ENCODE measurements at regions not wholly inside any gene's neighbourhood (a gene's known extent, or its start where the extent isn't known, plus 50 kb on each side); places are given as distances from the start of the nearest gene placed in this dataset.

DNA sequence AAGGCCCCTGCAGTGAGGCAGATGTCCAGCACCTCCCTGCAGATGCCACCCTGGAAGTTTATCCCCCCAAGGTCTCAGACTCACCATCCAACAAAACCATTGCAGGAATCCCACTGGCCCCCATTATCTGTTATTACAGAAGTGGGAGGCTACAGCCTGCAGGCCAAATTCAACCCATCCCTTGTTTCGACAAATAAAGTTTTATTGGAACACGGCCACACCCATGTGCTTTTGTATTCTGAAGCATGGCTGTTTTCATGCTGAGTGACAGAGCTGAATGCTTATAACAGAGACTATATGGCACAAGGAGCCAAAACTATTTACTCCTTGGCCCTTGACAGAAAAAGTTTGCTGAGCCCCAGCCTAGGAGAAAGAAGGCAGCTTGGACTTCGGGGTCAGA is 428.8 kb downstream of the CDK5RAP2 start:
- DNase-seq (ENCODE audit: low read depth, low spot score), result no peak
- no peak overlapping the region for H3K27ac ChIP-seq

DNA sequence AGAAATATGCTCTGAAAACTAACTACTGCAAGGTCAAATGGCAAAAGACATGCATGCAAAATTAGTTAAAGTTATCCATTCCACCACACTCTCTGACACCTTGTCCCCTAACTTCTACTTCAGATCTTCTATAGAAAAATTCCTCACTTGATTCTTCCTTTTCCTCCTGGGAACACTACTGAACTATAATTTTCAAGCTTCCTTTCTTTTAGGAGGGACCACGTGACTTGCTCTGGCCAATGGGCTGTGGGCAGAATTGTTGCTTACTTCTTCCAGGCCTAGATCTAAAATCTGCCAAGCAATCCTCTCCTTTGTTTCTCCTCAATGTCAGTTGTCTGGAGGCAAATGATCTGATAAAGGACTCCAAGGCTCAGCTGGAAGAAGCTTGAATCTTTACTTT is 441.0 kb downstream of the CDK5RAP2 start:
- no peak for DNase-seq (ENCODE audit: low read depth, low spot score)
- H3K27ac ChIP-seq, result no peak overlapping the region

DNA sequence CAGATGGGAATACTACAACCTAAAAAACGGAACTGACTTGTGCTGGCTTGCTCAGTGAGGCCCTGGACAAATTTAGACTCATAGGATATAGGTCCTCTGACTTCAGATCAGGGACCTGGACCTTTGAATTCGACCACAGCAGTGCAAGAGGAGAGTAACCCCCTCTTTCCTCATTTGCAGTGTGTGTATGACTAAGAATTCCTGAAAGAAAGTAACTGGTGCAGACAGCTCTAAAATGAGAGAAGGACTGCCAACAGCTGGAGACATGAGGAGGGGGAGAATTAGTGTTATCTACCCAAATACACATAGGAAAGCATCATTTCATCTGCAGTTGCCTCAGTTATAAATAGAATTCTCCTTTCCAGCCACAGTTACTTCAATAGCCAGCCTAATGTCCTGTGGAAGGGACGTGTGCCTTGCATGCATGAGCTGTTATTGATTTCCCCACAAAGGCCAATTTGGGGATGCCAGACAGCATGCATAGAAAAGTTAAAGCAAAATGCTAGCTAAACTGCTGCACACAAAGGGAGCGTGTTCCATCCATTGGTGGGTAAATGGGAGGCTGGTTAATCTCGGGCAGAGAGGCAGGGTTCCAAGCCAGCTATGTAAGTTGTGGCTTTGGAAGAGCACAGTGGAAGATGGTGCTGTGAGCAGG is 442.7 kb downstream of the CDK5RAP2 start:
- DNase-seq (ENCODE audit: low read depth, low spot score), result no peak
- H3K27ac ChIP-seq, result no peak overlapping the region

DNA sequence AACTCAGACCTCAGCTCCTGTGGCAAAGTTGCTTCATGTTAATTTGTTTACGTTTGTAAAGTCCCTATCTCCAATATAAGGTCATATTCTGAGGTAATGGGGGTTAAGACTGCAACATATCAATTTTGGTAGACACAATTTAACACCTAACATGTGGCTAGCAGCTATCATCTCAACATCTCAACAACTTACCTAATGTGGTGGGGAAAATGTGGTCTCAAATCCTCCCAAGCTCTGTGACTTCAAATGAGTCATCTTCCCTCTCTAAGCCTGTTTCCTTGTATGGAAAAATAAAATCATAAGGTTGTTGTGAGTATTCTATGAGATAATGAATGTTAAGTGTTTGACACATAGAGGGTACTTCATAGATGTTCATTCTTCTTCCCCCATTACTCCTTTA is 443.3 kb downstream of the CDK5RAP2 start:
- DNase-seq (ENCODE audit: low read depth, low spot score), result no peak
- H3K27ac ChIP-seq, result no peak overlapping the region

DNA sequence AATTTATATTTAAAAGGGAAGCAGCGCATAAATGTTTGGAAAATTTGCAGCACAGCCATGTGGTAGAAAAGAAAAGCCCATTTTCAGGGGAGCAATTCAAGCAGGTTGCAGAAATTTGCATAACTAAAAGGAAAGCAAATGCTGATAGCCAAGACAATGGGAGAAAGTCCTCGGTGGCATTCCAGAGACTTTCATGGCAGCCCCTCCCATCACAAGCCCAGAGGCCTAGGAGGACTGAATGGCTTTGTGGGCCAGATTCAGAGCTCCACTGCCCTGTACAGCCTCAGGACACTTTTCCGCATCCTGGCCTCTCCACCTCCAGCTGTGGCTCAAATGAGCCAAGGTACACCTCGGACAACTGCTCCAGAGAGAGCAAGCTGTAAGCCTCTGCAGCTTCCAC is 462.9 kb downstream of the CDK5RAP2 start:
- no peak overlapping the region for H3K27ac ChIP-seq
- DNase-seq (ENCODE audit: low read depth, low spot score), result no peak

DNA sequence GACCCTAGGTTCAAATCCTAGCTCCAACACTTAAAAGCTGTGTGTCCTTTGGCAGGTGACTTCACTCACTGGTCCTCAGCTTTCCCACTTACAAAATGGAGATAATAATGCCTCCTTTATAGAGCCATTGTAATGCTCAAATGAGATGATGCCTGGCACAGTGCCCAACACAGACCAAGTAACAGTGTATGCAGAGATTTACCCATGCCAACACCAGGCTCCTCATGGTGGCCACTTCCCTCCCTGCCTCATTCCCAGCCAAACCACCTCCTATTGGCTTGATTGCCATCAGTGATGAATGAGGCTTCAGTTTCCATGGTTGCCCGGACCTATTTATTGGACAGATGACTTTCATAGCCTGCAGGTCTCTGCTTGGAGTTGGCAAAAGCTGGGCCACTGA is 469.4 kb downstream of the CDK5RAP2 start:
- H3K27ac ChIP-seq, result no peak overlapping the region

DNA sequence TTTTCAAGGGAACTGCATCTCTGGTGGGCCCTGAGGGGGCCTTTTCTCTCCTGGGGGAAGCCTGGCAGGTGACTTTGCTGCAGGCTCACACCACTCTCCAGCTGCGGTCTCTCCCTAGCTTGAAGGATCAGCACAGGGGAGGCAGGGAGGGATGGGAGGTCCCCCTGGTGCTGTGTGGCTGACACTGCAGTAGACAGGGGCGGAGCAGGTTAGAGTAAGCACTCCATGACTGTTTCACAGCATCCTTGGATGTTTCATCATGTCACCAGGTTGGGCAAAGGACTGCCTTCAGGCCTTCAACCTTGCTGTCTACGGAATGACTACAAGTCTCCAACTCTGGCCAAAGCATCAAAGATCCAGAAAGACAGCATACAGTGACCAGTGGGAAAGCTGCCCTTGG is 470.7 kb downstream of the CDK5RAP2 start:
- H3K27ac ChIP-seq, result no peak overlapping the region
- DNase-seq (ENCODE audit: low read depth, low spot score), result no peak

More for the DNA sequence above, 469.4 kb downstream of the CDK5RAP2 start:
- DNase-seq (ENCODE audit: low read depth, low spot score), result no peak

DNA sequence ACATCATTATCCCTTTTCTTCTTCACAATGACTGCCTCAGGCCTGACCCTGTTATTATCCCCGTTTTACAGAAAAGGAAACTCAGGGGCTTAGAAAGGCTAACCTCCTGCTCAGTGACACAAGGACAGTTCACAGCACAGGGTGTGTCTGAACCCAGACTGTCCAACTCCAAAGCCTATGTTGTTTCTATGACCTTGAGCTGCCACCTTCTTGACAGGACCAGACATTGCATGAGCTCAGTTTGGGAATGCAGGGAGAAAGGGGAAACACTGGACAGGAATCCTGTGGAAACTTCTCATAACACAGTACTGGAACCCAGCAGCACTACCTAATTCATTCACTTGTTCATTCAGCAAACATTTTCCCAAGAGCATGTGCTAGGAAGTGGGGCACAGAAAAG is 472.8 kb downstream of the CDK5RAP2 start:
- H3K27ac ChIP-seq, result no peak overlapping the region
- DNase-seq (ENCODE audit: low read depth, low spot score), result no peak

DNA sequence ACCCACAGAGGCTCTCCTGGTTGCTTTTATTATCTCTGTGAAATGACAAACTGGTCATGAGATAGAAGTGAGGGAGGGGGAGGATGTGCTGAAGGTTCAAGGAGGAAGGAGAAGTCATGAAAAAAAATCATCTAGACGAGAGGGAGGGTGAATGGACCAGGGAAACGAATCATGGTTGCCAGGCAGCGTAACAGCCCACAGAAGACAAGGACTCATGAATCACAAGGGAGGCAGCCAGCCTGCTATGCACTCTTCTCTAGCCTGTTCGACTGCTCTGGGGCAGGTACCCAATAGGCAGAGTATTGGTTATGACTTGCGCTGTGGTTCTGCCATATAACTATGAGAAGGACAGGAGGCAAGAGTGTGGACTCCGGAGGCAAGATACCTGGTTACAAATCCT is 475.2 kb downstream of the CDK5RAP2 start:
- no peak overlapping the region for H3K27ac ChIP-seq
- no peak for DNase-seq (ENCODE audit: low read depth, low spot score)

DNA sequence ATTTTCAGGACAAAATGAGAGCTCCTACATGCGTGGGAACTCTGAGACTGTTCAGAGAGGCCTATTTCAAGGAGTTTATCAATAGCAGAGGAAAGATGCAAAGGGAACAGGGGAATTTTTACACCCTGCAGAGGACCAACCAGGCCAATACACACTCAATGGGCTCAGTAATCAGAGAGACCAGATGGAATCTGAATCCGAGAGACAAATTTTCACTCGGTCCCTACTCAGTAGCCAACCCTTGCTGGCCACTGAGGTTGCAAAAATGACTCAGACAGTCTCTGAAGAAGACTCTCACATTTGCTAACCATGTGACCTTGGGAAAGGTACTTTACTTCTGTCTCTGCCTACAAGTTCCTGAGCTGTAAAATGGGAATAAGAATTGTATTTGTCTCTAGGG is 479.4 kb downstream of the CDK5RAP2 start:
- no peak for DNase-seq (ENCODE audit: low read depth, low spot score)
- no peak overlapping the region for H3K27ac ChIP-seq

DNA sequence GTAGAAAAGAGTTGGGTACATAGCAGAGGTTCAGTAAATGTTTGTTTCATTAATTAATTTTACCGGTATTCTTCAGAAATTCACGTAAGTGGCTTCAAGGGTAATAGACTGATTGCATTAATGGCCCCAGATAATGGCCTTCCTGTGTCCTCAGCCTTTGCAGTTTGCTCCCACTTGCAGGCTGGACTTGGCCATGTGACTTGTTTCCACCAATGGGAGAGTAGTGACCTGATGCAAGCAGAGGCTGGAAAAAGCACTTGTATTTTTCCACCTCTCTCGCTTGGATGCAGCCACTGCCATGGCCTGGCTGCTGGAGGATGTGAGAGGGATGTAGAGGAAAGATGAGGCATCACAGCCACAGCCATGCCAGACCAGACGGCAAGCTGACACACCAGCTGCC is 480.9 kb downstream of the CDK5RAP2 start:
- no peak overlapping the region for H3K27ac ChIP-seq
- no peak for DNase-seq (ENCODE audit: low read depth, low spot score)

DNA sequence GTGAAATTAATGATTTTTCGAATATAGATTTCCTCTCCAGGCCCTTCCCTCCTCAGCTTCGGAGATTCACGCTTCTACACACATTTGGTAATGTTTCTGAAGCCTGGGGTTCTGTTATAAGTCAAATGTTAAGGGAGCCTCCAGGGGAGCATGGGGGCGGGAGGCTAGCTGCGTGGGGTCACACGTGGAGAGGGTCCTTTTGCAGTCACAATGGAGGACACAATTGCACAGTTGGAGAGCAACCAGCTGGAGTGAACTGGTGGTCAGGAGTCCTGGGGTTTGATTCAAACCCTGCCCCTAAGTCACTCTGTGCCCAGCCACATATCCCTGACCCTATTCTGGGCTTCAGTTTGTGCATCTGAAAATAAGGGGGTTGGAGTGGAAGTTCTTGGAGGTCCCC is 481.4 kb downstream of the CDK5RAP2 start:
- no peak for DNase-seq (ENCODE audit: low read depth, low spot score)
- H3K27ac ChIP-seq, result no peak overlapping the region

DNA sequence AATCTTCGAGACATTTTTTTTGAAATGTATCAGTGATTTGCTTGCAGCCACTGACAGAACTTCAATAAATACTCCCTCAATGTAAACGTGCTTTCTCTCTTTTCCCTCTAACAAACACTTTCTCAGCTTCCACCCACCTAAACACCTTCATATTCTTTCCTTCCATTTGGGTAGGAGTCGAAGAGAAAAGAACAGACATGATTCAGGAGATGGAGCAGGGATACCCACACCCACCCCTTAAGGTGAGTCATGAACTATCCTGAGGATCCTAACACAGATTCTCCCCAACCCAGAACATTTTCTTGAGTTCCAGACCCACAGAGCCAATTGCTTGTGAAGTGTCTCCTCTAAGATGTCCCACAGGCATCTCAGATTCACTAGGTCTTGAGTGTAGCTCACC is 488.8 kb downstream of the CDK5RAP2 start:
- no peak for DNase-seq (ENCODE audit: low read depth, low spot score)

DNA sequence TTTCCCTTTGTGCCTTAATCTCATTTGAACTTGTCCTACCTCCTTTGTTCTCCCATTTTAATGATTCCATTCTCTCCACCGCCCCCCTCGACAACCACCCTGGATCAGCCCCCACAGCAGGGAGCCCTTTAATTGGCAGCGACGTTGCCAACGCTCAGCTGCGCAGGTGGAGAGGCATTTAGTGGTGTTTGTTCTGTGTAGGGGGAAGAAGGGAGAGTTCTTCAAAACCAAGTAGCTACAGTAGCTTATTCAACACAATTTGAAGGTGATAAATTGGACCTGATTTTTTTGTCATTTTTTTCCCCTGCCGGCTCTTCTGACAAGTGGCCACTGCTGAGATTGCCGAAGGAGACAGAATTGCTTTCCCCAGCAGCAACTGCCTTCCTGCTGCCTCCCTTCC is 499.1 kb downstream of the CDK5RAP2 start:
- no peak for DNase-seq (ENCODE audit: low read depth, low spot score)

More for the DNA sequence above, 488.8 kb downstream of the CDK5RAP2 start:
- no peak overlapping the region for H3K27ac ChIP-seq

DNA sequence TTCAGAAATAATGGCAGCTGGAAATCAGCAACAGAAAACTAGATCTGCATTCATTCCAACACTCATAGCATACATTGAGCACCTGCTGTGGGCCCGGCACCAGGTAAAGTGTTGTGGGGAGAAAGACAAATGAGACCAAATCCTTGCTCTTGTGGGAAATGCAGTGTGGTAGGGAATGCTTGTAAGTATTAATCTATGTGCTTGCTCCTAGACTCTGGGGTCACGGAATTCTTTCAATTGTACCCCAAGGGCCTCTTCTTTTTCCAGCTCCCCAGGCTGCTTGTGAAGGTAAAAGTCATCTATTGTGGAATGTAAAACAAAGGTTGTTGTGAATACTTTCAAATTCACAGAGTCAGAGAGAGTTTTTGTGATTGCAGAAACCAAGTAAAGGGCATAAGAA is 501.9 kb downstream of the CDK5RAP2 start:
- no peak overlapping the region for H3K27ac ChIP-seq
- DNase-seq (ENCODE audit: low read depth, low spot score), result no peak

More for the DNA sequence above, 499.1 kb downstream of the CDK5RAP2 start:
- H3K27ac ChIP-seq, result no peak overlapping the region

DNA sequence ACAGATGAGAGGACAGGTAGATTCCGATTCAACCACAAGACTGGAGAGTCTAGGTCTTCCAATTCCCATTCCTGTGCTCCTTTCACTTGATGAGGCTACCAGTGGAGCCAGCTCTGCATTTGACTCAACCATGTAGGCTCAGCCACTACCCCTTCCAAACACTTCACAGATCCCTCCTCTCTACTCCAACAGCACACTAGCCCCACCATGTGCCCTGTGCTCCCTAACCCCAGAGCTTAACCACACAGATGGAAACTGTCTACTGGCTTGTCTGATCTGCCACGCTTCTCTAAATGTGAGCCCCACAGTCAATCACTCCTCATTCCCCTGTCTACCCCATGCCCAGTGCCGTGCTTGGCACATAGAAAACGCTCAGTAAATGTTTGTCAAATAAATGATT is 508.2 kb downstream of the CDK5RAP2 start:
- DNase-seq (ENCODE audit: low read depth, low spot score), result no peak
- H3K27ac ChIP-seq, result no peak overlapping the region

DNA sequence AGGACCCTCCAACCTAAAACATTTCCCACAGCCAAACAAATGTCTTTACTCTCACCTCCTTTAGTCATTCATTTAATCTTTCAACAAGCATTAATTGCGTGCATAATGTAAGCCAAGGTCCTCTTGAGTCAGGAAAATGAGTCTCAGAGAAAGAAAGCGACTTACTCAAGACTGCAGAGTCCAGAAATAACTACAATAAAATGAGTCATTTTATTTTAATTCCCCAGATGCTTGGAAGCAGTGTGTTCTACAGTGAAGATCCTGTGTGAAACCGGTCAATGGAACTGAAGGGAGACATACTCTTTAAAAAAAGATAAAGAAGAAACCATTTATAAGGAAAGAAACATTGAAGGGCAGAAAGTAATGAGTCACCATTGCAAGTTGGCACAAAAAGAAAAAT is 513.7 kb downstream of the CDK5RAP2 start:
- H3K27ac ChIP-seq, result no peak overlapping the region

DNA sequence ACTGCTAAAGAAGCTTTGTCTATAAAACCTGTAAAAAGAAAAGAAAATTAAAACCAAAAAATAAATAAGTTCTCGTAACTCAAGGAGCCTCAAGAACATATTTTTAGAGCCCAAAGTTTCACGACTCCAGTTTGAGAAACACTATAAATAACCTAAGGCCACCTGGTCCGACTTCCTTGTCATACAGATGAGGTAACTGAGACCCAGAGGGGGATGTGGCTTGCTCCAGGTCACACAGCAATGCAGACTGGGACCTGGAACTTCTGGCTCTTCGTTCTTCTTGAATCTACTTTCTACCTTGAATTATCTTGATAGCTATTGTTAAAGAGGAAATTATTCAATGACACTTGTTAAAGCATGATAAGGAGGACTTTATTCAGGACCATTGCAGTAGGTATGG is 514.8 kb downstream of the CDK5RAP2 start:
- H3K27ac ChIP-seq, result no peak overlapping the region
- DNase-seq (ENCODE audit: low read depth, low spot score), result no peak

More for the DNA sequence above, 513.7 kb downstream of the CDK5RAP2 start:
- no peak for DNase-seq (ENCODE audit: low read depth, low spot score)

DNA sequence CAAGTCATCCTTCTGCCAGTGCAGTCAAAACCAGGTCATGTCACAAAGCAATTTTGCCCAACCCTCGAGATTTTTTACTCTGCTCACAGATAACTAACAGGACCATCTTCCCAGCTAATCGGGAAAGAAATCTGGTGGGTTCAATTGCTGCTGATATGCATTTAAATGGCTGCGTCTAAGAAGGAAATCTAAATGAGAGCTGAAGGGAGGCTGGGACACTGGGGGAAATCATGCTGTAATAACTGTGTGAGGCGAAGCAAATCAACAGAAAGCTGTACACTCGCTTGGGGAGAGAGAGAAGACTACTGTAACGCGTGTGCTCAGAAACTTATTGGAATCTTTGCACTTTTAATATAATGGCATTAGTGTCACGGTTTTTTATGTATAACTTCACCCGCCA is 535.0 kb downstream of the CDK5RAP2 start:
- DNase-seq (ENCODE audit: low read depth, low spot score), result no peak
- no peak overlapping the region for H3K27ac ChIP-seq

DNA sequence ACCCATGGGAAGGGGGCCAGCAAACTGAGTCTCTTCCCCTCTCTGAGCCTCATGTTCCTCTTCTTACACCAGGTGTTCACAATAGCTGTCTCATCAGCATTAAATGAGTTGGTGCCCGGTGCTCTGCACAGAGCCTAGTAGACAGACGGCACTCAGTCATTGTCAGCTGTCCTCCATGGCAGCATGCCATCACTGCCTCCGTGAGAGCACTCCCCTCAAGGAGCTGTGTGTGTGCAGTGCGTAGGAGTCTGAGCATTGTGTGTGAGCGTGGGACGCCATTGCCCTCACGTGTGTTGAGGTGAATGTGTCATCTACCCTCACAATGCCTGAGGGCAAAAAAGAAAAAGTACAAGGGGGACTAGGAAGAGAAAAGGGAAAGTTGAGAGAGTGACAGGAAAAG is 536.5 kb downstream of the CDK5RAP2 start:
- peak; percentile 6 for DNase-seq (ENCODE audit: low read depth, low spot score)
- H3K27ac ChIP-seq, result no peak overlapping the region

DNA sequence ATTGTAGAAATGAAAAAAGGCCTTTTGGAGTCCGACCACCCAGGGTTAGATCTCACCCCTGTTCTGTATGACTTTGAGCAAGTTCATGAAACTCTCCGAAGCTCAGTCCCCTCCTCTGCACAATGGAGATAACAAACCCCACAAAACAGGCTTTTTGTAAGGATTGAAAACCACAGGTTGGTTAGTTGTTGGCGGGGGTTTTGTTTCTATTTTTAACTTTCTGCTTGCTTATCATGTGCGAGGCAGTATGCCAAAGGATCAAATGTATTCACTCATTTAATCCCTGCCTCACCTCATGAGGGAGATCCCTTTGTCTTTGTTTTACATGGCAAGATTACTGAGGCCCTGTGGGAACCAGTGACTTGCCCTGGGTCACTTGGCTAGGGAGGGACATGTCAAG is 539.1 kb downstream of the CDK5RAP2 start:
- DNase-seq (ENCODE audit: low read depth, low spot score), result no peak
- H3K27ac ChIP-seq, result no peak overlapping the region

DNA sequence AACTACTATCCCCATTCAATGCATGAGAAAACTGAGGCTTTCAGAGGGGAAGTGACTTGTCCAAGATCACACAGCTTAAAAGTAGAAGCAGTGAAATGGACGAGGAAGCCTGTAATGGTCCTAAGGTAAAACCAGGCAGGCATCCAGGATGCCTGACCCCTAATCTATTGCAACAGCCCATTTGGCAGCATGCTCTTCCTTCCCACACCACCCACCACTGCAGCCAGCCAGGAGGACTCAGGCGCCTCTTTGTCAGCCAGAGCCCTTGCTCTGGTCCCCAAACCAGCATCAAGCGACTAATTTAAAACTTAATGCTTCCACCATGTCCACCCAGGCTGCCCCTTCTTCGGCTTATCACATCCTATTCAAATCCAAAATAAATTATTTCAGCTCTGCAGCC is 541.6 kb downstream of the CDK5RAP2 start:
- DNase-seq (ENCODE audit: low read depth, low spot score), result no peak
- no peak overlapping the region for H3K27ac ChIP-seq

DNA sequence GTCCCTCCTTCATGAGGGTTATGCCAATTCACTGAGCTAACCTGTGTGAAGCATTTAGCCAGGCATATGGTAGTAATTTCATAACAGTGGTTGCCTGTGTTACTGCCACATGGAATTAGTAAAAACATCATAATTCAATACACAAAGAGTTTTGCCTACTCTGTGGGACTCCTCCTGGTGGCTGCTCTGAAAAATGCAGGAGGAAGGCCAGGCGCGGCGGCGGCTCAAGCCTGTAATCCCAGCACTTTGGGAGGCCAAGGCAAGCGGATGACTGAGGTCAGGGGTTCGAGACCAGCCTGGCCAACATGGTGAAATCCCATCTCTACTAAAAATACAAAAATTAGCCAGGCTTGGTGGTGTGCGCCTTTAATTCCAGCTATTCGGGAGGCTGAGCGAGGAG is 547.3 kb downstream of the CDK5RAP2 start:
- no peak overlapping the region for H3K27ac ChIP-seq
- DNase-seq (ENCODE audit: low read depth, low spot score), result no peak
